Epithelial cell of esophagus (primary cell): ENCODE measurements at regions not wholly inside any gene's neighbourhood (a gene's known extent, or its start where the extent isn't known, plus 50 kb on each side); places are given as distances from the start of the nearest gene placed in this dataset.
A peak's percentile ranks its signal among the peaks of the same experiment; 100 is the strongest.

ENCODE experiments used
- DNase-seq: peaks from one replicate; pipeline ENCODE4 v3.0.0; 2010; ENCODE audit warnings: low read depth
- H3K4me3 ChIP-seq: 2 replicates; pipeline ENCODE4 v1.5.1; 2011; ENCODE audit warnings: mild to moderate bottlenecking, low read length, control low read depth
- CTCF ChIP-seq: IDR thresholded peaks from 2 replicates; pipeline ENCODE4 v1.5.1; 2011; ENCODE audit warnings: low read depth, mild to moderate bottlenecking, low read length, control low read depth, inconsistent platforms; ENCODE audit not compliant: insufficient read depth; ENCODE audit errors: missing control alignments

GRCh38 chr5:110917161-110917875 lies 154.2 kb upstream of the TSLP start:
- no peak for DNase-seq
- TF ChIP-seq CTCF = no peak
- H3K4me3 ChIP-seq = no peak overlapping the region

- no peak for TF ChIP-seq CTCF
- H3K4me3 ChIP-seq = no peak overlapping the region
- DNase-seq = no peak
Measured at GRCh38 chr5:110918683-110919082, 152.8 kb upstream of the TSLP start.

GRCh38 chr5:110923971-110924370 lies 147.5 kb upstream of the TSLP start:
- TF ChIP-seq CTCF = no peak
- no peak overlapping the region for H3K4me3 ChIP-seq
- no peak for DNase-seq

- DNase-seq = peak; percentile 49
- no peak for TF ChIP-seq CTCF
- no peak overlapping the region for H3K4me3 ChIP-seq
Measured at GRCh38 chr5:110925398-110925797, 146.1 kb upstream of the TSLP start.

GRCh38 chr5:110925916-110926315 lies 145.6 kb upstream of the TSLP start:
- TF ChIP-seq CTCF = no peak
- DNase-seq = no peak
- H3K4me3 ChIP-seq = no peak overlapping the region

GRCh38 chr5:110932755-110933488 lies 138.6 kb upstream of the TSLP start:
- no peak for TF ChIP-seq CTCF
- no peak overlapping the region for H3K4me3 ChIP-seq
- no peak for DNase-seq

GRCh38 chr5:110940136-110940535 lies 131.4 kb upstream of the TSLP start:
- DNase-seq = no peak
- H3K4me3 ChIP-seq = no peak overlapping the region
- no peak for TF ChIP-seq CTCF
